Duodenal mucosa (tissue), 2 donors: ENCODE measurements at regions not wholly inside any gene's neighbourhood (a gene's known extent, or its start where the extent isn't known, plus 50 kb on each side); places are given as distances from the start of the nearest gene placed in this dataset.

ENCODE experiments used
- H3K27ac ChIP-seq: one replicate; pipeline ENCODE4 v1.7.0; 2013; ENCODE audit warnings: low read depth, low read length
- H3K27me3 ChIP-seq, 2 donors: one replicate each; pipeline ENCODE4 v1.7.0; 2013; ENCODE audit warnings: low read length in 2 of 2, control low read depth in 1 of 2; ENCODE audit not compliant: insufficient read depth in 2 of 2, control insufficient read depth in 1 of 2
- H3K36me3 ChIP-seq, 2 donors: one replicate each; pipeline ENCODE4 v1.7.0; 2013; ENCODE audit warnings: low read length in 2 of 2, control low read depth in 1 of 2; ENCODE audit not compliant: insufficient read depth in 2 of 2, control insufficient read depth in 1 of 2
- H3K4me1 ChIP-seq, 2 donors: one replicate each; pipeline ENCODE4 v1.7.0; 2013; ENCODE audit warnings: low read length in 2 of 2, control low read depth in 1 of 2; ENCODE audit not compliant: insufficient read depth in 2 of 2, control insufficient read depth in 1 of 2
- H3K4me3 ChIP-seq, 2 donors: one replicate each; pipeline ENCODE4 v1.7.0; 2013; ENCODE audit warnings: low read length in 2 of 2, low read depth in 1 of 2
- H3K9ac ChIP-seq, 2 donors: one replicate each; pipeline ENCODE4 v1.7.0; 2013; ENCODE audit warnings: low read length in 2 of 2, low read depth in 1 of 2
- H3K9me3 ChIP-seq, 2 donors: one replicate each; pipeline ENCODE4 v1.7.0; 2013; ENCODE audit warnings: low read length in 2 of 2, control low read depth in 1 of 2; ENCODE audit not compliant: control insufficient read depth in 1 of 2

GRCh38 chr9:117775591-117775990, 71.4 kb downstream of the TLR4 start:
- Histone ChIP-seq H3K4me3 (no peak overlapping the region), H3K9me3 (no peaks in the 10 kb centered on the region), H3K9ac (no peak overlapping the region), H3K36me3 (no peaks in the 10 kb centered on the region), H3K27ac (no peak overlapping the region), H3K27me3 (no peaks in the 10 kb centered on the region), H3K4me1 (no peaks in the 10 kb centered on the region)

- H3K36me3 ChIP-seq, result no peaks in the 10 kb centered on the region
- H3K27me3 ChIP-seq, result no peaks in the 10 kb centered on the region
- no peaks in the 10 kb centered on the region for H3K9me3 ChIP-seq
- H3K4me1 ChIP-seq, result peaks cover 0 to 4% of the 10 kb centered on the region in 2 donors
- no peak overlapping the region for H3K4me3 ChIP-seq
- H3K9ac ChIP-seq, result no peak overlapping the region
- no peak overlapping the region for H3K27ac ChIP-seq
Observed at GRCh38 chr9:117777823-117778222, 73.6 kb downstream of the TLR4 start.

- Histone ChIP-seq H3K27ac (no peak overlapping the region), H3K9me3 (no peaks in the 10 kb centered on the region), H3K9ac (no peak overlapping the region), H3K36me3 (no peaks in the 10 kb centered on the region), H3K4me1 (peaks cover 5 to 16% of the 10 kb centered on the region in 2 donors), H3K4me3 (no peak overlapping the region), H3K27me3 (no peaks in the 10 kb centered on the region)
Observed at GRCh38 chr9:117779760-117780159, 75.6 kb downstream of the TLR4 start.

DNA sequence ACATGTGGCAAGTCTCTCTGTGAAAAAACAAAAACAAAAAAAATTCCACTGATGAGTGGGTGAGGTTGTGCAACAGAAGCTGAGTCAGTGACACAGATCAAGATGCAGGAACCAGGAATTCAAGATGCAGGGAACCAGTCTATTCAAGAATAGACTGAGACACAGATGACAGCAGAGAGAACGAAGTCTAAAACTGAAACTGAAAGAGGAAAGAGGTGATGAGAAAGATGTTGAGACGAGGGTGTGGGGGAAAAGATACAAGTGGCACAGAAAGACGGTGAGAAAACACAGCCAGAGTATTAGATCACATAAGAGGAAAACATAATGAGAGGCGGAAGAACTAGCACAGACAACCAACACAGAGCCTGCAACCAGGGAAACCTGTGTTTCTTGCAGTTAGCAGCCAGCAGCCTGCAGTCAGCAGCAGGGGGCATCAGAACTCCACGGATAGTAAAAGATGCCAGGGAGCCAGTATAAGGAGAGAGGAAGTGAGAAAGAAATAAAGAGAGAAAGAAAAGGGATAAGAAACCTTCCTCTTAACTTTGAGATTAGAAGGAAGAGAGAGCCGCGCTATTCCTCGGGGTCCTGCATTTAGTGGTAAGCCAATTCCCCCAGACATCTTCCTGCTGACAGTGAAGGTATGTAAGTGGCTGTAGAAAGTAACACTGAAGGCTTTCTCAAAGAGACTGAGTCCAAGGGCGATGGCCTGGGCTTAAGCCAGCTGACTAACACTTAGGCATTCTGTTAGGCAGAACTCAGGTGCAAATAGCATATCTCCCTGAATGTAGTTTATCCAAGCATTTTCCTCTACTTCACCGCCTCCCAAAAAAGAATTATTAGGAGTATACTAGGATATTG, 79.0 kb downstream of the TLR4 start:
- no peaks in the 10 kb centered on the region for H3K36me3 ChIP-seq
- H3K4me1 ChIP-seq, result peaks cover 5 to 16% of the 10 kb centered on the region in 2 donors
- no peak overlapping the region for H3K9ac ChIP-seq
- H3K4me3 ChIP-seq, result peak overlapping the region; percentile 63 to 72
- H3K9me3 ChIP-seq, result no peaks in the 10 kb centered on the region
- H3K27ac ChIP-seq, result no peak overlapping the region
- H3K27me3 ChIP-seq, result no peaks in the 10 kb centered on the region

- Histone ChIP-seq H3K27ac (no peak overlapping the region), H3K9ac (no peak overlapping the region)
Observed at GRCh38 chr9:117783828-117784227, 79.6 kb downstream of the TLR4 start.

GRCh38 chr9:117784996-117785395, 80.8 kb downstream of the TLR4 start:
- H3K36me3 ChIP-seq, result no peaks in the 10 kb centered on the region
- no peak overlapping the region for H3K4me3 ChIP-seq
- H3K9ac ChIP-seq, result no peak overlapping the region
- no peaks in the 10 kb centered on the region for H3K27me3 ChIP-seq
- no peaks in the 10 kb centered on the region for H3K9me3 ChIP-seq
- H3K4me1 ChIP-seq, result peaks cover 5 to 16% of the 10 kb centered on the region in 2 donors
- no peak overlapping the region for H3K27ac ChIP-seq

More at GRCh38 chr9:117783828-117784227, 79.6 kb downstream of the TLR4 start:
- H3K9me3 ChIP-seq, result no peaks in the 10 kb centered on the region
- peaks cover 5 to 16% of the 10 kb centered on the region in 2 donors for H3K4me1 ChIP-seq
- H3K36me3 ChIP-seq, result no peaks in the 10 kb centered on the region
- H3K27me3 ChIP-seq, result no peaks in the 10 kb centered on the region
- peak overlapping the region; percentile 63 to 72 for H3K4me3 ChIP-seq

DNA sequence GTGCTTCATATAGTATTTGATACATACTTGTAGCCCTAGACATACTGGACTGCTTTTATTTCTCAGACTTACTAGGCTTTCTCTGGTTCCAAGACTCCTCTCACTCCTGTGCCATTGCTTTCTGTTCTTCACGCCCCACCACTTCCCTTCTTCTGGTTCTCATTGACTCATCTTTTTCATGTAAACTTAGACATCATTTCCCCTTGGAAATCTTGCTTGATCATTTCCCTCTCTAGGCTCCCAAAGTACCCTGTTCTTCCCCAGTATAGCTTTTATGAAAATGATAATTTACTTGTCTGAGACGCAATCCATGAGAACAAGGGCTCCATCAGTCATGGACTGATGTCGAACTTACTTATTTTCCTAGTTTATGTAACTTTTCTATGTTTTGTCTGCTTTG, 83.5 kb downstream of the TLR4 start:
- Histone ChIP-seq H3K4me1 (peaks cover 5 to 13% of the 10 kb centered on the region in 2 donors), H3K9me3 (no peaks in the 10 kb centered on the region), H3K27ac (no peak overlapping the region), H3K36me3 (no peaks in the 10 kb centered on the region), H3K9ac (no peak overlapping the region), H3K27me3 (no peaks in the 10 kb centered on the region), H3K4me3 (no peak overlapping the region)

DNA sequence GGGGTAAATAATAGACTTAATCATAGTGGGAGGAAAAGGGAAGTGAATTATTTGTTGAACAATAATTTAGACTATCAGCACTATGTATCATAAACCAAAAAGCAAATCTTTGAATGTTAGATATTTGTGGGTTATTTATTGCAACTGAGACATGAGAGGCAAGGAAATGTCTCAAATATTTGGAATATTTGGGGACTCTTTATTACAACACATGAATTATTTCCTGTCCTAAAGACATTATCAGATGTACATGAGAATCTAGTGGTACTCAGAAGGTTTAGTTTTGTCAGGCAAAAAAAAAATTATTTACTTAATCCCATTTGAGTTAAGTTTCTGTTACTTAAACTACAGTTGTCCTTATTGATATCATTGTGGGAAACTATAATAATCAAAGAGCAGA, 91.1 kb downstream of the TLR4 start:
- Histone ChIP-seq H3K9me3 (no peaks in the 10 kb centered on the region), H3K27ac (no peak overlapping the region), H3K9ac (no peak overlapping the region), H3K27me3 (no peaks in the 10 kb centered on the region), H3K36me3 (no peaks in the 10 kb centered on the region), H3K4me1 (no peaks in the 10 kb centered on the region), H3K4me3 (no peak overlapping the region)

DNA sequence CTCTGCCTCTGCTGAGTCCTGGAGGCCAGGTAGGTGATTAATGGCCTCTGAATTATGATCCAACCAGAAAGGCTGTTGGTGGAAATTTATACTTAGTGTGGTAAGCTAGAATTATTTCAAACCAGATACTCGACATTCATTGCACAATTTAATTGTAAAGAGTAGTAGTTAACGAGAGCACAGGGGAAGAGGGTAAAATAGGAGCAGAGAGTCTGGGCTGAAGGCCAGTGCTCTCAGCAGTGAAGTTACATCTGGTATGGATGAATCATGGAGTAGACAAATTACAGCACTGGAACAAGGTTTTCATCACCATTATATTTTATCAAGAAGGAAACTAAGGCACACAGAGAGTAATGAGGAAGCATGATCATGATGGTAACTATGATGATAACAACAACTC, 92.5 kb downstream of the TLR4 start:
- Histone ChIP-seq H3K4me1 (no peaks in the 10 kb centered on the region), H3K9ac (no peak overlapping the region), H3K36me3 (no peaks in the 10 kb centered on the region), H3K4me3 (no peak overlapping the region), H3K27me3 (no peaks in the 10 kb centered on the region), H3K9me3 (no peaks in the 10 kb centered on the region), H3K27ac (no peak overlapping the region)

- Histone ChIP-seq H3K9ac (no peak overlapping the region), H3K9me3 (no peaks in the 10 kb centered on the region), H3K36me3 (no peaks in the 10 kb centered on the region), H3K4me3 (no peak overlapping the region), H3K27me3 (no peaks in the 10 kb centered on the region), H3K4me1 (no peaks in the 10 kb centered on the region), H3K27ac (no peak overlapping the region)
Observed at GRCh38 chr9:117800389-117800788, 96.2 kb downstream of the TLR4 start.
